A673 (cell line): ENCODE measurements at regions not wholly inside any gene's neighbourhood (a gene's known extent, or its start where the extent isn't known, plus 50 kb on each side); places are given as distances from the start of the nearest gene placed in this dataset.

Experiments used
- EZH2 ChIP-seq: fragments of 200-600 bp; sonication (generic); IDR thresholded peaks from 2 replicates; pipeline ENCODE4 v1.6.1; 2017; ENCODE audit warnings: borderline replicate concordance, low read depth, mild to moderate bottlenecking, mixed read lengths, antibody characterized with exemption, low read length; ENCODE audit not compliant: poor library complexity, severe bottlenecking
- TF ChIP-seq, protein P1 (sequence below): fragments of 300-800, 200-600 bp; sonication (generic); conservative IDR thresholded peaks from 2 replicates; pipeline ENCODE4 v1.5.1; 2017; ENCODE audit warnings: low read depth, mild to moderate bottlenecking, antibody characterized with exemption, low read length, moderate library complexity, mixed read lengths

DNA sequence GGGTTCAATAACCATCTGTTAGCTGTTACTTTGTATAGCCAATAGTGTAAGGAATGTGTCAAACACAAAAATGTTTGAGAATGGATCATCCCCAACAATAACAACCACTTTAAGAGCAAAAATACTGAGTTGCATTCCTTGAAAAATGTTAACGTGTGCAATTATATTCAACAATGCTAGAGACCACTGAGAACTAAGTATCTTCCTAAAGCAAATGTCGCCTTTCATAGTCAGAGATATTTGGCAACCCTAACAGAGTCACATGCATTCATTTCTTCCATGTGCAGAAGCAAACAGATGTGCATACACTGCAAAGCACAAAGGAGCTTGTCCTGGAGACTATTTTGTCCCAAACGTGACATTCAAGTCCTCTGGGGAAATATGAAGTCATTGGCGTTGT, 448.6 kb downstream of the GJA1 start:
- TF ChIP-seq EZH2: no peak
- TF ChIP-seq, protein P1, sequence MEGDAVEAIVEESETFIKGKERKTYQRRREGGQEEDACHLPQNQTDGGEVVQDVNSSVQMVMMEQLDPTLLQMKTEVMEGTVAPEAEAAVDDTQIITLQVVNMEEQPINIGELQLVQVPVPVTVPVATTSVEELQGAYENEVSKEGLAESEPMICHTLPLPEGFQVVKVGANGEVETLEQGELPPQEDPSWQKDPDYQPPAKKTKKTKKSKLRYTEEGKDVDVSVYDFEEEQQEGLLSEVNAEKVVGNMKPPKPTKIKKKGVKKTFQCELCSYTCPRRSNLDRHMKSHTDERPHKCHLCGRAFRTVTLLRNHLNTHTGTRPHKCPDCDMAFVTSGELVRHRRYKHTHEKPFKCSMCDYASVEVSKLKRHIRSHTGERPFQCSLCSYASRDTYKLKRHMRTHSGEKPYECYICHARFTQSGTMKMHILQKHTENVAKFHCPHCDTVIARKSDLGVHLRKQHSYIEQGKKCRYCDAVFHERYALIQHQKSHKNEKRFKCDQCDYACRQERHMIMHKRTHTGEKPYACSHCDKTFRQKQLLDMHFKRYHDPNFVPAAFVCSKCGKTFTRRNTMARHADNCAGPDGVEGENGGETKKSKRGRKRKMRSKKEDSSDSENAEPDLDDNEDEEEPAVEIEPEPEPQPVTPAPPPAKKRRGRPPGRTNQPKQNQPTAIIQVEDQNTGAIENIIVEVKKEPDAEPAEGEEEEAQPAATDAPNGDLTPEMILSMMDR: no peak
